Breast epithelium (tissue), 4 donors: ENCODE measurements at regions not wholly inside any gene's neighbourhood (a gene's known extent, or its start where the extent isn't known, plus 50 kb on each side); places are given as distances from the start of the nearest gene placed in this dataset.

Source experiments
- DNase-seq, 2 donors: peaks; one replicate each; pipeline ENCODE4 v3.0.0-alpha.2; 2019; ENCODE audit warnings: low spot score in 2 of 2
- H3K27ac ChIP-seq, 2 donors: fragments of 200-600 bp; sonication (generic) in 1 of 2; one replicate each; pipeline ENCODE4 v1.5.1; 2016 to 2019; ENCODE audit warnings: mild to moderate bottlenecking in 1 of 2
- H3K27me3 ChIP-seq, 2 donors: fragments of 200-600 bp; sonication (generic) in 1 of 2; one replicate each; pipeline versions ENCODE4 v1.5.1 to v1.6.0; 2017 to 2019; ENCODE audit warnings: control low read depth in 1 of 2, mild to moderate bottlenecking in 1 of 2
- H3K36me3 ChIP-seq: fragments of 200-600 bp; one replicate; pipeline ENCODE4 v1.5.1; 2019
- H3K4me1 ChIP-seq, 2 donors: fragments of 200-600 bp; sonication (generic); one replicate each; pipeline ENCODE4 v1.5.1; 2016 to 2019; ENCODE audit warnings: control low read depth in 1 of 2
- H3K4me3 ChIP-seq, 3 donors: fragments of 200-600 bp; sonication (generic); 1 replicate in 2 of 3; 2 replicates in 1 of 3; pipeline ENCODE4 v1.5.1; 2016 to 2019; ENCODE audit warnings: mild to moderate bottlenecking in 3 of 3, moderate library complexity in 2 of 3
- H3K9me3 ChIP-seq, 2 donors: fragments of 200-600 bp; sonication (generic) in 1 of 2; one replicate each; pipeline ENCODE4 v1.5.1; 2016 to 2019; ENCODE audit warnings: control low read depth in 1 of 2
- CTCF ChIP-seq, 3 donors: fragments of 450-650 bp; IDR thresholded peaks; one replicate each; pipeline ENCODE4 v1.5.1; 2016 to 2017; ENCODE audit warnings: antibody characterized with exemption in 3 of 3, mild to moderate bottlenecking in 3 of 3, moderate library complexity in 3 of 3
- POLR2A ChIP-seq: fragments of 450-650 bp; IDR thresholded peaks from one replicate; pipeline ENCODE4 v1.6.1; 2016; ENCODE audit warnings: antibody characterized with exemption, mild to moderate bottlenecking, moderate library complexity
- POLR2AphosphoS5 ChIP-seq, 3 donors: sonication (generic); formaldehyde crosslinking; IDR thresholded peaks; one replicate each; pipeline ENCODE4 v1.6.1; 2017; ENCODE audit warnings: antibody characterized with exemption in 3 of 3
- intact Hi-C: fragments of 100-400 bp; cut with DNase I; formaldehyde crosslinking; loops from one replicate; pipeline ENCODE4 v1.15.1; 2023; ENCODE audit warnings: low total_unique reads

GRCh38 chr2:159849160-159849813, 51.3 kb upstream of the CD302 start:
- Histone ChIP-seq H3K4me3 (no peak overlapping the region), H3K4me1 (no peaks in the 10 kb centered on the region), H3K27me3 (no peaks in the 10 kb centered on the region), H3K27ac (no peak overlapping the region), H3K9me3 (no peaks in the 10 kb centered on the region), H3K36me3 (no peaks in the 10 kb centered on the region)
- intact Hi-C loops = no loop called here
- DNase-seq = no peak
- TF ChIP-seq POLR2A (no peak), CTCF (IDR thresholded peaks at IDR 0.05) (no peak), POLR2AphosphoS5 (IDR thresholded peaks at IDR 0.05) (no peak)
